ENCODE measurements at regions not wholly inside any gene's neighbourhood (a gene's known extent, or its start where the extent isn't known, plus 50 kb on each side); places are given as distances from the start of the nearest gene placed in this dataset.

DNA sequence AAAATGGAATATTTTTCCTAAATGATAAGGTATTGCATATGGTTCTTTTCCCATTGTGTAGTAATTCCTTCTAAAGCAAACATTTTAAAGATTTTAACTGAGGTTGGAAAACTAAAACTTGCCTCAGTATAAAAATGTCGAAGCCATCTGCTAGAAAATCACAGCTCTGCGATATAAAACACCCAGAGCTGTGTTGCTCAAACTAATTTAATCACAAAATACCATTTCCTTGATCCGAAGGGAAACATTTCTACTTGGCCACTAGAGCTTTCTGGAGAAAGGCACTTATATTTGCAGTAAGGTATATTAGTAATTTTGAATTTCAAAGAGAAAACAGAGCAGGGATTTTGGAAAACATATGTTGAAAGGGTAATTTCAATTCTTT, 209.2 kb upstream of the ZNF32 start:
- Histone ChIP-seq H3K4me2 (ENCODE audit: insufficient read depth, low read length) (no peak overlapping the region), H3K4me3 (ENCODE audit: low read depth in 1 of 2, low read length in 2 of 2) (no peak overlapping the region), H3K27ac (ENCODE audit: low read length) (no peak overlapping the region), H3K9ac (ENCODE audit: low read depth, low read length) (no peak overlapping the region), H3K9me3 (ENCODE audit: insufficient read depth, low read length, severe bottlenecking) (no peaks in the 10 kb centered on the region), H3K79me2 (ENCODE audit: insufficient read depth, low read length) (no peaks in the 10 kb centered on the region), H2AFZ (ENCODE audit: low read depth, low read length) (no peak overlapping the region), H3K27me3 (ENCODE audit: insufficient read depth, low read length, poor library complexity) (no peaks in the 10 kb centered on the region), H3K4me1 (ENCODE audit: insufficient read depth, low read length) (no peaks in the 10 kb centered on the region), H3K36me3 (ENCODE audit: insufficient read depth, low read length) (no peaks in the 10 kb centered on the region), H4K20me1 (ENCODE audit: insufficient read depth, low read length) (no peaks in the 10 kb centered on the region)
- TF ChIP-seq, protein P1, sequence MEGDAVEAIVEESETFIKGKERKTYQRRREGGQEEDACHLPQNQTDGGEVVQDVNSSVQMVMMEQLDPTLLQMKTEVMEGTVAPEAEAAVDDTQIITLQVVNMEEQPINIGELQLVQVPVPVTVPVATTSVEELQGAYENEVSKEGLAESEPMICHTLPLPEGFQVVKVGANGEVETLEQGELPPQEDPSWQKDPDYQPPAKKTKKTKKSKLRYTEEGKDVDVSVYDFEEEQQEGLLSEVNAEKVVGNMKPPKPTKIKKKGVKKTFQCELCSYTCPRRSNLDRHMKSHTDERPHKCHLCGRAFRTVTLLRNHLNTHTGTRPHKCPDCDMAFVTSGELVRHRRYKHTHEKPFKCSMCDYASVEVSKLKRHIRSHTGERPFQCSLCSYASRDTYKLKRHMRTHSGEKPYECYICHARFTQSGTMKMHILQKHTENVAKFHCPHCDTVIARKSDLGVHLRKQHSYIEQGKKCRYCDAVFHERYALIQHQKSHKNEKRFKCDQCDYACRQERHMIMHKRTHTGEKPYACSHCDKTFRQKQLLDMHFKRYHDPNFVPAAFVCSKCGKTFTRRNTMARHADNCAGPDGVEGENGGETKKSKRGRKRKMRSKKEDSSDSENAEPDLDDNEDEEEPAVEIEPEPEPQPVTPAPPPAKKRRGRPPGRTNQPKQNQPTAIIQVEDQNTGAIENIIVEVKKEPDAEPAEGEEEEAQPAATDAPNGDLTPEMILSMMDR (IDR thresholded peaks at IDR 0.05; ENCODE audit: borderline replicate concordance, extremely low read depth, low read length, poor library complexity, severe bottlenecking) = no peak
- TF ChIP-seq EZH2 (IDR thresholded peaks at IDR 0.05; ENCODE audit: borderline replicate concordance, low read depth, low read length, severe bottlenecking) = no peak
- no peak for DNase-seq
- no peak for ATAC-seq (ENCODE audit: insufficient read depth, low read depth)

GRCh38 chr10:43857206-43857930, 208.7 kb upstream of the ZNF32 start:
- no peaks in the 10 kb centered on the region for H4K20me1 ChIP-seq (ENCODE audit: insufficient read depth, low read length)
- no peaks in the 10 kb centered on the region for H3K36me3 ChIP-seq (ENCODE audit: insufficient read depth, low read length)
- DNase-seq (peak; percentile 33), ATAC-seq (ENCODE audit: insufficient read depth, low read depth) (peak; percentile 72)
- H3K4me3 ChIP-seq (ENCODE audit: low read depth in 1 of 2, low read length in 2 of 2) = no peak overlapping the region
- no peak overlapping the region for H3K4me2 ChIP-seq (ENCODE audit: insufficient read depth, low read length)
- H3K9ac ChIP-seq (ENCODE audit: low read depth, low read length) = no peak overlapping the region
- H3K27ac ChIP-seq (ENCODE audit: low read length) = no peak overlapping the region
- no peaks in the 10 kb centered on the region for H3K79me2 ChIP-seq (ENCODE audit: insufficient read depth, low read length)
- H3K9me3 ChIP-seq (ENCODE audit: insufficient read depth, low read length, severe bottlenecking) = no peaks in the 10 kb centered on the region
- no peaks in the 10 kb centered on the region for H3K27me3 ChIP-seq (ENCODE audit: insufficient read depth, low read length, poor library complexity)
- no peak overlapping the region for H2AFZ ChIP-seq (ENCODE audit: low read depth, low read length)
- H3K4me1 ChIP-seq (ENCODE audit: insufficient read depth, low read length) = no peaks in the 10 kb centered on the region
- TF ChIP-seq EZH2 (IDR thresholded peaks at IDR 0.05; ENCODE audit: borderline replicate concordance, low read depth, low read length, severe bottlenecking) = no peak
- TF ChIP-seq, protein P1 (IDR thresholded peaks at IDR 0.05; ENCODE audit: borderline replicate concordance, extremely low read depth, low read length, poor library complexity, severe bottlenecking) = no peak

- H3K79me2 ChIP-seq (ENCODE audit: insufficient read depth, low read length) = no peaks in the 10 kb centered on the region
- no peak overlapping the region for H3K4me3 ChIP-seq (ENCODE audit: low read depth in 1 of 2, low read length in 2 of 2)
- no peak overlapping the region for H3K4me2 ChIP-seq (ENCODE audit: insufficient read depth, low read length)
- ATAC-seq (ENCODE audit: insufficient read depth, low read depth) (no peak), DNase-seq (no peak)
- H3K36me3 ChIP-seq (ENCODE audit: insufficient read depth, low read length) = no peaks in the 10 kb centered on the region
- no peak overlapping the region for H3K27ac ChIP-seq (ENCODE audit: low read length)
- no peak overlapping the region for H3K9ac ChIP-seq (ENCODE audit: low read depth, low read length)
- H3K9me3 ChIP-seq (ENCODE audit: insufficient read depth, low read length, severe bottlenecking) = no peaks in the 10 kb centered on the region
- no peak overlapping the region for H2AFZ ChIP-seq (ENCODE audit: low read depth, low read length)
- H4K20me1 ChIP-seq (ENCODE audit: insufficient read depth, low read length) = no peaks in the 10 kb centered on the region
- no peaks in the 10 kb centered on the region for H3K4me1 ChIP-seq (ENCODE audit: insufficient read depth, low read length)
- H3K27me3 ChIP-seq (ENCODE audit: insufficient read depth, low read length, poor library complexity) = no peaks in the 10 kb centered on the region
- TF ChIP-seq, protein P1 (IDR thresholded peaks at IDR 0.05; ENCODE audit: borderline replicate concordance, extremely low read depth, low read length, poor library complexity, severe bottlenecking) = no peak
- no peak for TF ChIP-seq EZH2 (IDR thresholded peaks at IDR 0.05; ENCODE audit: borderline replicate concordance, low read depth, low read length, severe bottlenecking)
These were observed 207.6 kb upstream of the ZNF32 start for GRCh38 chr10:43856299-43856698.
